ENCODE measurements at regions not wholly inside any gene's neighbourhood (a gene's known extent, or its start where the extent isn't known, plus 50 kb on each side); places are given as distances from the start of the nearest gene placed in this dataset.
"Not testable (repeated sequence)": the region's sequence is repeated elsewhere in the genome, so short reads cannot be mapped to it uniquely, and the experiment has no call there.

DNA sequence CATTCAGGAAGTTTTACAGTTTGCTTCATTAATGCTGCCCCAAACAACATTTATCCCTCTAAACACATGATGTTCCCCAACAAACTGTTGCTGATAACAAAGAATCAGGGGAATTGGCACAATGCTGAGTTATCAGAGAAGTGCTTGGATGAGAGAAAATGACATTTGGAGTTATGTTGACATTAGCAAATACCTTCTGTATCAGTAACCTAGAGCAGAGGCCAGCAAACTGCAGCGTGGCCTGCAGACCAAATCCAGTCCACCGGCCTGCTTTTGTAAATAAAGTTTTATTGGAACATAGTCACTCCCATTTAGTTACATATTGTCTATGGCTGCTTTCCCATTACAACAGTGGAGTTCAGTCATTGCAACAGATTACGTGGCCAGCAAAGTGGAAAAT, 643.5 kb downstream of the CDY1 start:
- H3K4ac ChIP-seq (replicated peaks; ENCODE audit: insufficient read length, low read depth, low read length); H4K20me1 ChIP-seq (replicated peaks in 1 of 2; ENCODE audit: control insufficient read depth in 1 of 2, insufficient read depth in 2 of 2, low read length in 2 of 2); H3K79me1 ChIP-seq (ENCODE audit: low read depth, low read length); CTCF ChIA-PET (ENCODE audit: partially characterized antibody); H3K27ac ChIP-seq (ENCODE audit: low read depth, low read length); H3K23me2 ChIP-seq (ENCODE audit: low read depth, low read length); H2AK5ac ChIP-seq (ENCODE audit: low read depth, low read length); H3K79me2 ChIP-seq (ENCODE audit: control insufficient read depth in 1 of 2, insufficient read depth in 2 of 2, low read length in 2 of 2); H4K8ac ChIP-seq (ENCODE audit: extremely low read depth, insufficient read depth, low read length); H2BK12ac ChIP-seq (ENCODE audit: low read depth, low read length); FAIRE-seq; H3K56ac ChIP-seq (replicated peaks; ENCODE audit: insufficient read length, low read depth, low read length); H3K4me1 ChIP-seq (replicated peaks in 1 of 4; ENCODE audit: control insufficient read depth in 3 of 4, insufficient read depth in 4 of 4, low read length in 3 of 4); H3K18ac ChIP-seq (ENCODE audit: extremely low read depth, low read length); H2BK15ac ChIP-seq (ENCODE audit: low read length); H3K9me3 ChIP-seq (ENCODE audit: insufficient read depth in 2 of 2, low read depth in 1 of 2, low read length in 1 of 2); H3K14ac ChIP-seq (ENCODE audit: insufficient read length); H4K5ac ChIP-seq (ENCODE audit: insufficient read length, low read depth, low read length); H3K9ac ChIP-seq (replicated peaks in 1 of 4; ENCODE audit: extremely low read depth in 1 of 4, low read depth in 3 of 4, low read length in 3 of 4); H3K36me3 ChIP-seq (ENCODE audit: control insufficient read depth in 2 of 4, insufficient read depth in 4 of 4, low read length in 3 of 4); H2BK20ac ChIP-seq (ENCODE audit: low read length); H2AFZ ChIP-seq (ENCODE audit: low read length); H3K23ac ChIP-seq (ENCODE audit: insufficient read length); POLR2A ChIA-PET (ENCODE audit: partially characterized antibody); H3K4me3 ChIP-seq (ENCODE audit: extremely low read depth in 1 of 4, insufficient read depth in 2 of 4, low read depth in 3 of 4, low read length in 4 of 4); H3K4me2 ChIP-seq (ENCODE audit: insufficient read depth in 1 of 2, low read depth in 2 of 2, low read length in 2 of 2); H4K91ac ChIP-seq (replicated peaks; ENCODE audit: insufficient read length, low read length); H2BK120ac ChIP-seq (replicated peaks; ENCODE audit: low read depth, low read length); H3K27me3 ChIP-seq (replicated peaks in 1 of 4; ENCODE audit: control insufficient read depth in 3 of 4, extremely low read depth in 1 of 4, insufficient read depth in 3 of 4, low read length in 3 of 4); DNase-seq (ENCODE audit: low read depth in 1 of 2, low spot score in 2 of 2); H2BK5ac ChIP-seq (ENCODE audit: low read depth, low read length): not testable (repeated sequence)
- no CpG with 5 or more reads among the region's 3 CpGs for WGBS, 2 experiments (ENCODE audit: extremely low coverage in 1 of 2, insufficient coverage in 1 of 2, insufficient read length in 1 of 2, insufficient replicate concordance in 2 of 2, low coverage in 1 of 2, low lambda C conversion rate in 2 of 2, missing lambda C conversion rate in 1 of 2)

DNA sequence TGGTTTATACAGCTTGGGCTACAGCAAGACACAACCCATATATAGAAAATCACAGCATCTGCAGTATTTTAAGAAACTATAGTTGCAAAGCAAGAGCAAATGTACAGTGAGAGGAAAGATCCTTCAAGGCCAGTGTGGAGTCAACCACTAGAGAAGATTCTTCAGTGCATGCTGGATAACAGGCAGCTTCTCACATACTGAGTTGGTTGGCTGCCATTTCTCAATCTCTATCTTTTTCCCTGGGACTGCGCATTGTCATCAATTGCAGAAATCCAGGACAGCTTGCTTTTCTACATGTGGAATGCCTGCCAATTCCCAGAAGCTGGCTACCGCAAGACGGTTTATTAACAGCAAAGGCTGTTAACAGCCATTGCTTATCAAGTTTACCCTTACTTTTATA, 646.5 kb downstream of the CDY1 start:
- H3K9ac ChIP-seq (replicated peaks in 1 of 4; ENCODE audit: extremely low read depth in 1 of 4, low read depth in 3 of 4, low read length in 3 of 4); FAIRE-seq; H2BK120ac ChIP-seq (replicated peaks; ENCODE audit: low read depth, low read length); H4K20me1 ChIP-seq (replicated peaks in 1 of 2; ENCODE audit: control insufficient read depth in 1 of 2, insufficient read depth in 2 of 2, low read length in 2 of 2); H3K14ac ChIP-seq (ENCODE audit: insufficient read length); H3K36me3 ChIP-seq (ENCODE audit: control insufficient read depth in 2 of 4, insufficient read depth in 4 of 4, low read length in 3 of 4); H2BK12ac ChIP-seq (ENCODE audit: low read depth, low read length); H4K91ac ChIP-seq (replicated peaks; ENCODE audit: insufficient read length, low read length); H3K18ac ChIP-seq (ENCODE audit: extremely low read depth, low read length); H4K8ac ChIP-seq (ENCODE audit: extremely low read depth, insufficient read depth, low read length); H2AK5ac ChIP-seq (ENCODE audit: low read depth, low read length); H3K9me3 ChIP-seq (ENCODE audit: insufficient read depth in 2 of 2, low read depth in 1 of 2, low read length in 1 of 2); H2BK15ac ChIP-seq (ENCODE audit: low read length); H3K4ac ChIP-seq (replicated peaks; ENCODE audit: insufficient read length, low read depth, low read length); H3K4me1 ChIP-seq (replicated peaks in 1 of 4; ENCODE audit: control insufficient read depth in 3 of 4, insufficient read depth in 4 of 4, low read length in 3 of 4); POLR2A ChIA-PET (ENCODE audit: partially characterized antibody); H3K4me3 ChIP-seq (ENCODE audit: extremely low read depth in 1 of 4, insufficient read depth in 2 of 4, low read depth in 3 of 4, low read length in 4 of 4); H2BK5ac ChIP-seq (ENCODE audit: low read depth, low read length); DNase-seq (ENCODE audit: low read depth in 1 of 2, low spot score in 2 of 2); H2AFZ ChIP-seq (ENCODE audit: low read length); H3K79me1 ChIP-seq (ENCODE audit: low read depth, low read length); H3K27ac ChIP-seq (ENCODE audit: low read depth, low read length); H3K27me3 ChIP-seq (replicated peaks in 1 of 4; ENCODE audit: control insufficient read depth in 3 of 4, extremely low read depth in 1 of 4, insufficient read depth in 3 of 4, low read length in 3 of 4); H3K56ac ChIP-seq (replicated peaks; ENCODE audit: insufficient read length, low read depth, low read length); H3K79me2 ChIP-seq (ENCODE audit: control insufficient read depth in 1 of 2, insufficient read depth in 2 of 2, low read length in 2 of 2); H3K23ac ChIP-seq (ENCODE audit: insufficient read length); H4K5ac ChIP-seq (ENCODE audit: insufficient read length, low read depth, low read length); H3K23me2 ChIP-seq (ENCODE audit: low read depth, low read length); H3K4me2 ChIP-seq (ENCODE audit: insufficient read depth in 1 of 2, low read depth in 2 of 2, low read length in 2 of 2); H2BK20ac ChIP-seq (ENCODE audit: low read length); CTCF ChIA-PET (ENCODE audit: partially characterized antibody): not testable (repeated sequence)
- no CpG with 5 or more reads among the region's 3 CpGs for WGBS, 2 experiments (ENCODE audit: extremely low coverage in 1 of 2, insufficient coverage in 1 of 2, insufficient read length in 1 of 2, insufficient replicate concordance in 2 of 2, low coverage in 1 of 2, low lambda C conversion rate in 2 of 2, missing lambda C conversion rate in 1 of 2)

Data from H1 (cell line).